GM19035 (cell line): ENCODE measurements at regions not wholly inside any gene's neighbourhood (a gene's known extent, or its start where the extent isn't known, plus 50 kb on each side); places are given as distances from the start of the nearest gene placed in this dataset.

Source experiments
- ATAC-seq: cut with Tn5 transposase; IDR thresholded peaks from one replicate; pipeline ENCODE4 v1.9.1; 2021; ENCODE audit not compliant: unreplicated experiment

GRCh38 chr7:41054960-41055661 lies 647.8 kb downstream of the INHBA start:
- no peak for ATAC-seq

- ATAC-seq: no peak
Observed at GRCh38 chr7:41053820-41054219, 649.1 kb downstream of the INHBA start.

GRCh38 chr7:41052736-41053135 lies 650.2 kb downstream of the INHBA start:
- no peak for ATAC-seq

- ATAC-seq: no peak
Observed at GRCh38 chr7:41052201-41052600, 650.7 kb downstream of the INHBA start.

GRCh38 chr7:41051535-41051934 lies 651.4 kb downstream of the INHBA start:
- no peak for ATAC-seq

- no peak for ATAC-seq
Observed at GRCh38 chr7:41051062-41051461, 651.8 kb downstream of the INHBA start.

GRCh38 chr7:41048771-41049170 lies 654.1 kb downstream of the INHBA start:
- ATAC-seq: no peak

- no peak for ATAC-seq
Observed at GRCh38 chr7:41047789-41048191, 655.1 kb downstream of the INHBA start.

GRCh38 chr7:41047211-41047610 lies 655.7 kb downstream of the INHBA start:
- no peak for ATAC-seq

- ATAC-seq: no peak
Observed at GRCh38 chr7:41046776-41047175, 656.1 kb downstream of the INHBA start.

- ATAC-seq: no peak
Observed at GRCh38 chr7:41046221-41046761, 656.6 kb downstream of the INHBA start.

- no peak for ATAC-seq
Observed at GRCh38 chr7:41045556-41046123, 657.2 kb downstream of the INHBA start.

- no peak for ATAC-seq
Observed at GRCh38 chr7:41039981-41040380, 662.9 kb downstream of the INHBA start.

GRCh38 chr7:41039386-41039953 lies 663.4 kb downstream of the INHBA start:
- ATAC-seq: no peak

GRCh38 chr7:41038211-41038610 lies 664.7 kb downstream of the INHBA start:
- no peak for ATAC-seq

GRCh38 chr7:41037691-41038090 lies 665.2 kb downstream of the INHBA start:
- ATAC-seq: no peak

- ATAC-seq: no peak
Observed at GRCh38 chr7:41035794-41036193, 667.1 kb downstream of the INHBA start.

- no peak for ATAC-seq
Observed at GRCh38 chr7:41033500-41033899, 669.4 kb downstream of the INHBA start.

GRCh38 chr7:41030673-41031072 lies 672.2 kb downstream of the INHBA start:
- ATAC-seq: no peak

GRCh38 chr7:41029072-41029499 lies 673.8 kb downstream of the INHBA start:
- ATAC-seq: no peak

GRCh38 chr7:41028580-41028979 lies 674.3 kb downstream of the INHBA start:
- ATAC-seq: no peak

GRCh38 chr7:41027428-41028115 lies 675.3 kb downstream of the INHBA start:
- ATAC-seq: no peak
